Endothelial cell (in vitro differentiated cells): ENCODE measurements at regions not wholly inside any gene's neighbourhood (a gene's known extent, or its start where the extent isn't known, plus 50 kb on each side); places are given as distances from the start of the nearest gene placed in this dataset.

Experiments
- DNase-seq: peaks from one replicate; pipeline ENCODE4 v3.0.0; 2021; ENCODE audit warnings: low spot score
- H3K27ac Mint-ChIP-seq: one replicate; pipeline ENCODE4 v1.8.0; 2021; ENCODE audit warnings: mixed read lengths, inconsistent platforms; ENCODE audit not compliant: unreplicated experiment
- H3K27me3 Mint-ChIP-seq: one replicate; pipeline ENCODE4 v1.8.0; 2021; ENCODE audit warnings: mild to moderate bottlenecking, moderate library complexity, mixed read lengths, inconsistent platforms; ENCODE audit not compliant: unreplicated experiment
- H3K36me3 Mint-ChIP-seq: one replicate; pipeline ENCODE4 v1.8.0; 2021; ENCODE audit warnings: mild to moderate bottlenecking, low read depth, mixed read lengths, inconsistent platforms; ENCODE audit not compliant: unreplicated experiment
- H3K4me1 Mint-ChIP-seq: one replicate; pipeline ENCODE4 v1.8.0; 2021; ENCODE audit warnings: mild to moderate bottlenecking, mixed read lengths, inconsistent platforms; ENCODE audit not compliant: unreplicated experiment
- H3K4me3 Mint-ChIP-seq: one replicate; pipeline ENCODE4 v1.8.0; 2021; ENCODE audit warnings: mild to moderate bottlenecking, mixed read lengths, inconsistent platforms; ENCODE audit not compliant: unreplicated experiment
- H3K9me3 Mint-ChIP-seq: one replicate; pipeline ENCODE4 v1.8.0; 2021; ENCODE audit warnings: mixed read lengths, inconsistent platforms; ENCODE audit not compliant: unreplicated experiment
- CTCF ChIP-seq: fragments of 200-600 bp; sonication (generic); IDR thresholded peaks from one replicate; pipeline ENCODE4 v1.5.0; 2021; ENCODE audit warnings: antibody characterized with exemption; ENCODE audit not compliant: unreplicated experiment

- TF ChIP-seq CTCF, result no peak
- no peak for DNase-seq
- no peaks in the 10 kb centered on the region for H3K9me3 Mint-ChIP-seq
- H3K4me3 Mint-ChIP-seq, result no peak overlapping the region
- no peak overlapping the region for H3K27ac Mint-ChIP-seq
- no peaks in the 10 kb centered on the region for H3K36me3 Mint-ChIP-seq
- H3K27me3 Mint-ChIP-seq, result no peaks in the 10 kb centered on the region
- no peaks in the 10 kb centered on the region for H3K4me1 Mint-ChIP-seq
These were observed 537.8 kb downstream of the SLITRK1 start for GRCh38 chr13:83344518-83344917.

- no peak overlapping the region for H3K4me3 Mint-ChIP-seq
- no peaks in the 10 kb centered on the region for H3K9me3 Mint-ChIP-seq
- H3K27me3 Mint-ChIP-seq, result no peaks in the 10 kb centered on the region
- H3K36me3 Mint-ChIP-seq, result no peaks in the 10 kb centered on the region
- no peak for TF ChIP-seq CTCF
- H3K4me1 Mint-ChIP-seq, result no peaks in the 10 kb centered on the region
- no peak overlapping the region for H3K27ac Mint-ChIP-seq
- DNase-seq, result no peak
These were observed 542.1 kb downstream of the SLITRK1 start for GRCh38 chr13:83340170-83340569.

- no peaks in the 10 kb centered on the region for H3K36me3 Mint-ChIP-seq
- no peak overlapping the region for H3K4me3 Mint-ChIP-seq
- no peaks in the 10 kb centered on the region for H3K4me1 Mint-ChIP-seq
- H3K9me3 Mint-ChIP-seq, result no peaks in the 10 kb centered on the region
- TF ChIP-seq CTCF, result no peak
- H3K27ac Mint-ChIP-seq, result no peak overlapping the region
- H3K27me3 Mint-ChIP-seq, result no peaks in the 10 kb centered on the region
- DNase-seq, result no peak
These were observed 548.5 kb downstream of the SLITRK1 start for GRCh38 chr13:83333614-83334388.

- H3K9me3 Mint-ChIP-seq, result no peaks in the 10 kb centered on the region
- H3K4me1 Mint-ChIP-seq, result no peaks in the 10 kb centered on the region
- TF ChIP-seq CTCF, result no peak
- DNase-seq, result no peak
- no peaks in the 10 kb centered on the region for H3K36me3 Mint-ChIP-seq
- H3K4me3 Mint-ChIP-seq, result no peak overlapping the region
- H3K27me3 Mint-ChIP-seq, result no peaks in the 10 kb centered on the region
- H3K27ac Mint-ChIP-seq, result no peak overlapping the region
These were observed 549.5 kb downstream of the SLITRK1 start for GRCh38 chr13:83332751-83333150.

- TF ChIP-seq CTCF, result no peak
- Mint-ChIP-seq H3K36me3 (no peaks in the 10 kb centered on the region), H3K4me3 (no peak overlapping the region), H3K9me3 (no peaks in the 10 kb centered on the region), H3K4me1 (no peaks in the 10 kb centered on the region), H3K27ac (no peak overlapping the region), H3K27me3 (no peaks in the 10 kb centered on the region)
- no peak for DNase-seq
These were observed 555.2 kb downstream of the SLITRK1 start for GRCh38 chr13:83327091-83327490.
